LHCN-M2 (cell line): ENCODE measurements at regions not wholly inside any gene's neighbourhood (a gene's known extent, or its start where the extent isn't known, plus 50 kb on each side); places are given as distances from the start of the nearest gene placed in this dataset.

Source experiments
- DNase-seq: peaks from one replicate; pipeline ENCODE4 v3.0.0-alpha.2; 2012; ENCODE audit warnings: low read depth

- no peak for DNase-seq
Measured at GRCh38 chr4:17112292-17112659, 213.8 kb upstream of the LDB2 start.

GRCh38 chr4:17109126-17109525, 210.7 kb upstream of the LDB2 start:
- DNase-seq: no peak

GRCh38 chr4:17103231-17103630, 204.8 kb upstream of the LDB2 start:
- no peak for DNase-seq

- DNase-seq: no peak
Measured at GRCh38 chr4:17098996-17099395, 200.6 kb upstream of the LDB2 start.

- no peak for DNase-seq
Measured at GRCh38 chr4:17098401-17098800, 200.0 kb upstream of the LDB2 start.

GRCh38 chr4:17097362-17097761, 198.9 kb upstream of the LDB2 start:
- no peak for DNase-seq

- no peak for DNase-seq
Measured at GRCh38 chr4:17096692-17097091, 198.2 kb upstream of the LDB2 start.

GRCh38 chr4:17095771-17096170, 197.3 kb upstream of the LDB2 start:
- DNase-seq: no peak

- no peak for DNase-seq
Measured at GRCh38 chr4:17094876-17095210, 196.4 kb upstream of the LDB2 start.

- no peak for DNase-seq
Measured at GRCh38 chr4:17094159-17094875, 195.9 kb upstream of the LDB2 start.

GRCh38 chr4:17093481-17093880, 195.0 kb upstream of the LDB2 start:
- no peak for DNase-seq

- DNase-seq: no peak
Measured at GRCh38 chr4:17092736-17093437, 194.4 kb upstream of the LDB2 start.

GRCh38 chr4:17091104-17091503, 192.7 kb upstream of the LDB2 start:
- DNase-seq: no peak

- DNase-seq: no peak
Measured at GRCh38 chr4:17090063-17090462, 191.6 kb upstream of the LDB2 start.

GRCh38 chr4:17085416-17085815, 187.0 kb upstream of the LDB2 start:
- DNase-seq: no peak

GRCh38 chr4:17082186-17082585, 183.7 kb upstream of the LDB2 start:
- DNase-seq: no peak

GRCh38 chr4:17081179-17081578, 182.7 kb upstream of the LDB2 start:
- DNase-seq: no peak

- DNase-seq: no peak
Measured at GRCh38 chr4:17077105-17077504, 178.7 kb upstream of the LDB2 start.

- no peak for DNase-seq
Measured at GRCh38 chr4:17072483-17072882, 174.0 kb upstream of the LDB2 start.

- DNase-seq: no peak
Measured at GRCh38 chr4:17068891-17069290, 170.4 kb upstream of the LDB2 start.

GRCh38 chr4:17068392-17068791, 169.9 kb upstream of the LDB2 start:
- DNase-seq: no peak

- DNase-seq: peak; percentile 29
Measured at GRCh38 chr4:17066972-17067371, 168.5 kb upstream of the LDB2 start.

- no peak for DNase-seq
Measured at GRCh38 chr4:17066236-17066635, 167.8 kb upstream of the LDB2 start.

GRCh38 chr4:17065821-17066220, 167.4 kb upstream of the LDB2 start:
- DNase-seq: no peak
